Vagina (tissue), 2 donors: ENCODE measurements at regions not wholly inside any gene's neighbourhood (a gene's known extent, or its start where the extent isn't known, plus 50 kb on each side); places are given as distances from the start of the nearest gene placed in this dataset.

ENCODE experiments used
- CTCF ChIP-seq, 3 experiments: fragments of 450-650 bp in 2 of 3; fragments of 200-600 bp in 1 of 3; sonication (generic) in 1 of 3; IDR thresholded peaks; one replicate each; pipeline ENCODE4 v1.5.1; 2017 to 2019; ENCODE audit warnings: antibody characterized with exemption in 3 of 3, mild to moderate bottlenecking in 2 of 3, moderate library complexity in 2 of 3
- POLR2A ChIP-seq, 2 donors: fragments of 450-650 bp; IDR thresholded peaks; one replicate each; pipeline ENCODE4 v1.6.1; 2017; ENCODE audit warnings: antibody characterized with exemption in 2 of 2, mild to moderate bottlenecking in 2 of 2, moderate library complexity in 2 of 2

- TF ChIP-seq POLR2A (IDR thresholded peaks at IDR 0.05), result no peak
- TF ChIP-seq CTCF (IDR thresholded peaks at IDR 0.05), result no peak
Observed at GRCh38 chr5:17147617-17148016, 69.8 kb upstream of the BASP1 start.
